ENCODE measurements at regions not wholly inside any gene's neighbourhood (a gene's known extent, or its start where the extent isn't known, plus 50 kb on each side); places are given as distances from the start of the nearest gene placed in this dataset.

DNA sequence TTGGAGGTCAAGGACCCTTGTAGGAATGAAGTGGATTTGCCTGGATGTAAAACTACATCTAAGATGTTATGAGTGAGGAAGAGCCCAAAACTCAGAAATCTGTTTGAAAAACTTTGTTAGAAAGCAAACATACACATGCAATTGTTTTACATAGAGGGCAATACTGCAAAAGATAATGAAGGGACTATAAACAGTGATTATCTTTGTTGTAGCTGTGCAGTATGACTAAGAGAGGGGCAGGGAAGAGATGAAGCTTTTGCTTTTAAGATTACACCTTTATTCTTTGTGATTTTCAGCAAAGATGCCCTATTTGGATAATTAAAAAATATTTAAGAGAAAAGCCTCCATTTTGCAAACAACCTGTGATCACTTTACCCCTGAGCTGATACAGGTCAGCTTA lies 839.9 kb upstream of the RBFOX1 start:
- in situ Hi-C loops (cut with MboI; ENCODE audit: low pct_ligation_motif_present in 1 of 4, low pct_unique_long_range_greater_than_20kb in 1 of 4, low sequenced_read_pairs in 3 of 4), result no loop called here
- no peak for DNase-seq
- peaks cover 0 to 6% (median 0%) of the 10 kb centered on the region in 4 donors for H3K4me1 ChIP-seq
- TF ChIP-seq EP300 (IDR thresholded peaks at IDR 0.05; ENCODE audit: low read depth), result no peak
- TF ChIP-seq POLR2AphosphoS5 (IDR thresholded peaks at IDR 0.05), result no peak
- TF ChIP-seq, protein P1, sequence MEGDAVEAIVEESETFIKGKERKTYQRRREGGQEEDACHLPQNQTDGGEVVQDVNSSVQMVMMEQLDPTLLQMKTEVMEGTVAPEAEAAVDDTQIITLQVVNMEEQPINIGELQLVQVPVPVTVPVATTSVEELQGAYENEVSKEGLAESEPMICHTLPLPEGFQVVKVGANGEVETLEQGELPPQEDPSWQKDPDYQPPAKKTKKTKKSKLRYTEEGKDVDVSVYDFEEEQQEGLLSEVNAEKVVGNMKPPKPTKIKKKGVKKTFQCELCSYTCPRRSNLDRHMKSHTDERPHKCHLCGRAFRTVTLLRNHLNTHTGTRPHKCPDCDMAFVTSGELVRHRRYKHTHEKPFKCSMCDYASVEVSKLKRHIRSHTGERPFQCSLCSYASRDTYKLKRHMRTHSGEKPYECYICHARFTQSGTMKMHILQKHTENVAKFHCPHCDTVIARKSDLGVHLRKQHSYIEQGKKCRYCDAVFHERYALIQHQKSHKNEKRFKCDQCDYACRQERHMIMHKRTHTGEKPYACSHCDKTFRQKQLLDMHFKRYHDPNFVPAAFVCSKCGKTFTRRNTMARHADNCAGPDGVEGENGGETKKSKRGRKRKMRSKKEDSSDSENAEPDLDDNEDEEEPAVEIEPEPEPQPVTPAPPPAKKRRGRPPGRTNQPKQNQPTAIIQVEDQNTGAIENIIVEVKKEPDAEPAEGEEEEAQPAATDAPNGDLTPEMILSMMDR (IDR thresholded peaks at IDR 0.05), result no peak
- no peak for TF ChIP-seq POLR2A (IDR thresholded peaks at IDR 0.05)
- H3K4me3 ChIP-seq, result no peak overlapping the region
- H3K36me3 ChIP-seq, result no peaks in the 10 kb centered on the region
- intact Hi-C loops (cut with DNase I; ENCODE audit: low total_unique reads), result no loop called here
- no peak overlapping the region for H3K27ac ChIP-seq
- no peaks in the 10 kb centered on the region for H3K27me3 ChIP-seq
- no peaks in the 10 kb centered on the region for H3K9me3 ChIP-seq

DNA sequence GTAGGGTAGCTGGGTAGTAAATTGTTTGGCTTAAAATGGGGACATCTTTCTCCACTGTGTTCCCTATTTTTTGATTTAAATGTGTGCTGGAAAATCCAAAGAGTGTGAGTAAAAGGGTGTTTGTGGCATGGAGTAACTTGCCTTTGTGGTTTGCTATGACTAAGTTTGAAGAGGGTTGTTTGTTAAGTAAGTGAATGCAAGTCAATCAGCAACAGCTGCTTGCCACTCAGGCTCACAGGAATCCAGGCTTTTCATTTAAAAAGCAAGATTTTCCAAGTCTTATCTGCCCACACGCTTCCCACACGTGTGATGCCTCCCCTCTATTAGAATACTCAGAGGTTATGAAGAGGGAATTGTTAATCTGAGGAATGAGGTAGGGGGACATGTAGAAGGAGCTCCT lies 847.7 kb upstream of the RBFOX1 start:
- intact Hi-C loops (cut with DNase I; ENCODE audit: low total_unique reads), result no loop called here
- 34% methylated on average over 2 of the region's 2 CpGs; no CpG with 5 or more reads in 1 of the 2 donors for WGBS, 2 donors (ENCODE audit: low coverage in 1 of 2)

DNA sequence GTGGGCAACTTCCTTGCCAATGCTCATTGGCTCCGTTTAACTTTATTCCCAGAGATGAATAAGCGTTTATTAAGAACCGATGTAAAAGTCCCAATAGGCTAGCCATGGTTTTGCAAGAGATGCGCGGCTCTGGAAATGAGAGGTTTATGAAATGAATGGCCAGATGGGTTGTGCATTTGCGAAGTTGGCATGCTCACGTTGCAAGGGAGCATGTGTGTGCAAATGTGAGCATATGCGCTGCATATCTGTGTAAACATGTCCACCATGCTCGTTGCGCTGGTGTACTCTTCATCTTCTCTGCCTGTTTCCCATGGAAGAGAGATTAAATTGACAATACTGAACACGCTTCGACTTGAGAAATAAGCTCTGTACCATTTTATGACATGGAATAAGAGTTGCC lies 848.6 kb upstream of the RBFOX1 start:
- in situ Hi-C loops (cut with MboI; ENCODE audit: low pct_ligation_motif_present in 1 of 4, low pct_unique_long_range_greater_than_20kb in 1 of 4, low sequenced_read_pairs in 3 of 4), result no loop called here
- no peaks in the 10 kb centered on the region for H3K36me3 ChIP-seq
- intact Hi-C loops (cut with DNase I; ENCODE audit: low total_unique reads), result no loop called here

More for the DNA sequence above, 847.7 kb upstream of the RBFOX1 start:
- Histone ChIP-seq H3K36me3 (no peaks in the 10 kb centered on the region), H3K4me1 (peaks cover 0 to 5% (median 0%) of the 10 kb centered on the region in 4 donors), H3K27me3 (peaks cover 47% of the 10 kb centered on the region), H3K9me3 (no peaks in the 10 kb centered on the region), H3K4me3 (no peak overlapping the region), H3K27ac (no peak overlapping the region)
- TF ChIP-seq EP300 (IDR thresholded peaks at IDR 0.05; ENCODE audit: low read depth), result no peak
- TF ChIP-seq, protein P1 (IDR thresholded peaks at IDR 0.05), result no peak
- no peak for TF ChIP-seq POLR2AphosphoS5 (IDR thresholded peaks at IDR 0.05)
- no peak for TF ChIP-seq POLR2A (IDR thresholded peaks at IDR 0.05)
- DNase-seq, result no peak
- in situ Hi-C loops (cut with MboI; ENCODE audit: low pct_ligation_motif_present in 1 of 4, low pct_unique_long_range_greater_than_20kb in 1 of 4, low sequenced_read_pairs in 3 of 4), result no loop called here

DNA sequence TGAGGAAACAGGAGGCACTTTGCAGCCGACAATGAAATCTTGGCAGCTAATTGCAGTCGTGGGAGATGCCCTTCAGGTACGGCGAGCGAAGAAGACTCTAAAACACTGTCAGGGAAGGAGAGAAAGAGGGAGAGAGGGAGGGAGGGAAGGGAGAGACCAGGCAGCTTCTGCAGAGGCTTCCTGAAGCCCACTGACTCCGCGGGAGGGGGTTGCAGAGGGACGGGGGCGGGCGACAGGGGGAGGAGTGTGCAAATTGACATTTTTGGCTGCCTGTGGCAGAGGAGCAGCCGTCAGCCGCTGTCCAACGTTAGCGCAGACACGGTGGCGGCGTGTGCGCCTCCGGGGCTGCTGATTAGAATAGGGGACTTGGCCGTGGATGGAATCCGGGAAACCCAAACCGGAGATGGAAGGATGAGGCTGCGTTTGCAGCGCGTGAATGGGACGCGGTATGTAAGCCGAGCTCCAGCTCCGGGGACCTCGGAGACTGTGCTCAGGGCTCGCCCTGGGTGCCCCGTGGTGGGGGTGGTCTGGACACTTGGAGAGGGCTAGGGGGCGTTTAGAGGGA lies 849.1 kb upstream of the RBFOX1 start:
- peaks cover 47% of the 10 kb centered on the region for H3K27me3 ChIP-seq
- in situ Hi-C loops (cut with MboI; ENCODE audit: low pct_ligation_motif_present in 1 of 4, low pct_unique_long_range_greater_than_20kb in 1 of 4, low sequenced_read_pairs in 3 of 4) (no loop called here), intact Hi-C loops (cut with DNase I; ENCODE audit: low total_unique reads) (no loop called here)
- 14% methylated on average over 33 of the region's 33 CpGs; no CpG with 5 or more reads in 1 of the 2 donors for WGBS, 2 donors (ENCODE audit: low coverage in 1 of 2)
- no peaks in the 10 kb centered on the region for H3K9me3 ChIP-seq
- H3K4me1 ChIP-seq, result peaks cover 0 to 5% (median 0%) of the 10 kb centered on the region in 4 donors
- no peak overlapping the region for H3K27ac ChIP-seq
- TF ChIP-seq POLR2A (IDR thresholded peaks at IDR 0.05), result no peak
- TF ChIP-seq EP300 (IDR thresholded peaks at IDR 0.05; ENCODE audit: low read depth), result no peak
- TF ChIP-seq, protein P1 (IDR thresholded peaks at IDR 0.05), result no peak
- TF ChIP-seq POLR2AphosphoS5 (IDR thresholded peaks at IDR 0.05), result no peak
- H3K36me3 ChIP-seq, result no peaks in the 10 kb centered on the region
- DNase-seq, result no peak
- H3K4me3 ChIP-seq, result no peak overlapping the region

More for the DNA sequence above, 848.6 kb upstream of the RBFOX1 start:
- no peaks in the 10 kb centered on the region for H3K9me3 ChIP-seq
- H3K27me3 ChIP-seq, result peaks cover 47% of the 10 kb centered on the region
- no peak overlapping the region for H3K4me3 ChIP-seq
- peaks cover 0 to 5% (median 0%) of the 10 kb centered on the region in 4 donors for H3K4me1 ChIP-seq
- WGBS, 2 donors (ENCODE audit: low coverage in 1 of 2), result 52 to 56% methylated on average over 5 to 12 of the region's 12 CpGs
- no peak for DNase-seq
- TF ChIP-seq EP300 (IDR thresholded peaks at IDR 0.05; ENCODE audit: low read depth) (no peak), POLR2AphosphoS5 (IDR thresholded peaks at IDR 0.05) (no peak), POLR2A (IDR thresholded peaks at IDR 0.05) (no peak)
- TF ChIP-seq, protein P1 (IDR thresholded peaks at IDR 0.05), result no peak
- no peak overlapping the region for H3K27ac ChIP-seq

All from transverse colon (tissue), 4 donors.